ENCODE measurements at regions not wholly inside any gene's neighbourhood (a gene's known extent, or its start where the extent isn't known, plus 50 kb on each side); places are given as distances from the start of the nearest gene placed in this dataset.

- Histone ChIP-seq H3K36me3 (ENCODE audit: insufficient read depth, low read length) (no peaks in the 10 kb centered on the region), H3K9ac (ENCODE audit: low read depth, low read length) (no peak overlapping the region), H3K27me3 (ENCODE audit: insufficient read depth, low read length, poor library complexity) (no peaks in the 10 kb centered on the region), H3K4me1 (ENCODE audit: insufficient read depth, low read length) (no peaks in the 10 kb centered on the region), H3K4me3 (ENCODE audit: low read depth in 1 of 2, low read length in 2 of 2) (no peak overlapping the region), H3K79me2 (ENCODE audit: insufficient read depth, low read length) (no peaks in the 10 kb centered on the region), H2AFZ (ENCODE audit: low read depth, low read length) (no peak overlapping the region), H3K9me3 (ENCODE audit: insufficient read depth, low read length, severe bottlenecking) (no peaks in the 10 kb centered on the region), H3K4me2 (ENCODE audit: insufficient read depth, low read length) (no peak overlapping the region), H4K20me1 (ENCODE audit: insufficient read depth, low read length) (no peaks in the 10 kb centered on the region), H3K27ac (ENCODE audit: low read length) (no peak overlapping the region)
- TF ChIP-seq EZH2 (IDR thresholded peaks at IDR 0.05; ENCODE audit: borderline replicate concordance, low read depth, low read length, severe bottlenecking) (no peak), CTCF (IDR thresholded peaks at IDR 0.05; ENCODE audit: borderline replicate concordance, extremely low read depth, low read length, poor library complexity, severe bottlenecking) (no peak)
- no peak for DNase-seq
- no peak for ATAC-seq (ENCODE audit: insufficient read depth, low read depth)
These were observed 154.1 kb upstream of the KLHL29 start for GRCh38 chr2:23230885-23231284.

- no peaks in the 10 kb centered on the region for H4K20me1 ChIP-seq (ENCODE audit: insufficient read depth, low read length)
- ATAC-seq (ENCODE audit: insufficient read depth, low read depth) (no peak), DNase-seq (no peak)
- H3K4me2 ChIP-seq (ENCODE audit: insufficient read depth, low read length), result no peak overlapping the region
- no peaks in the 10 kb centered on the region for H3K79me2 ChIP-seq (ENCODE audit: insufficient read depth, low read length)
- H3K36me3 ChIP-seq (ENCODE audit: insufficient read depth, low read length), result no peaks in the 10 kb centered on the region
- H3K4me3 ChIP-seq (ENCODE audit: low read depth in 1 of 2, low read length in 2 of 2), result no peak overlapping the region
- H3K27me3 ChIP-seq (ENCODE audit: insufficient read depth, low read length, poor library complexity), result no peaks in the 10 kb centered on the region
- H3K4me1 ChIP-seq (ENCODE audit: insufficient read depth, low read length), result no peaks in the 10 kb centered on the region
- H2AFZ ChIP-seq (ENCODE audit: low read depth, low read length), result no peak overlapping the region
- TF ChIP-seq CTCF (IDR thresholded peaks at IDR 0.05; ENCODE audit: borderline replicate concordance, extremely low read depth, low read length, poor library complexity, severe bottlenecking) (no peak), EZH2 (IDR thresholded peaks at IDR 0.05; ENCODE audit: borderline replicate concordance, low read depth, low read length, severe bottlenecking) (no peak)
- H3K9me3 ChIP-seq (ENCODE audit: insufficient read depth, low read length, severe bottlenecking), result no peaks in the 10 kb centered on the region
- H3K27ac ChIP-seq (ENCODE audit: low read length), result no peak overlapping the region
- H3K9ac ChIP-seq (ENCODE audit: low read depth, low read length), result no peak overlapping the region
These were observed 153.1 kb upstream of the KLHL29 start for GRCh38 chr2:23231865-23232264.

- Histone ChIP-seq H3K27me3 (ENCODE audit: insufficient read depth, low read length, poor library complexity) (no peaks in the 10 kb centered on the region), H3K27ac (ENCODE audit: low read length) (no peak overlapping the region), H3K9ac (ENCODE audit: low read depth, low read length) (no peak overlapping the region), H4K20me1 (ENCODE audit: insufficient read depth, low read length) (no peaks in the 10 kb centered on the region), H3K9me3 (ENCODE audit: insufficient read depth, low read length, severe bottlenecking) (no peaks in the 10 kb centered on the region), H3K4me3 (ENCODE audit: low read depth in 1 of 2, low read length in 2 of 2) (no peak overlapping the region), H2AFZ (ENCODE audit: low read depth, low read length) (no peak overlapping the region), H3K4me1 (ENCODE audit: insufficient read depth, low read length) (no peaks in the 10 kb centered on the region), H3K36me3 (ENCODE audit: insufficient read depth, low read length) (no peaks in the 10 kb centered on the region), H3K4me2 (ENCODE audit: insufficient read depth, low read length) (no peak overlapping the region), H3K79me2 (ENCODE audit: insufficient read depth, low read length) (no peaks in the 10 kb centered on the region)
- TF ChIP-seq EZH2 (IDR thresholded peaks at IDR 0.05; ENCODE audit: borderline replicate concordance, low read depth, low read length, severe bottlenecking) (no peak), CTCF (IDR thresholded peaks at IDR 0.05; ENCODE audit: borderline replicate concordance, extremely low read depth, low read length, poor library complexity, severe bottlenecking) (no peak)
- ATAC-seq (ENCODE audit: insufficient read depth, low read depth) (no peak), DNase-seq (no peak)
These were observed 149.7 kb upstream of the KLHL29 start for GRCh38 chr2:23235292-23235691.

GRCh38 chr2:23235736-23236135 is 149.2 kb upstream of the KLHL29 start:
- Histone ChIP-seq H3K9ac (ENCODE audit: low read depth, low read length) (no peak overlapping the region), H3K79me2 (ENCODE audit: insufficient read depth, low read length) (no peaks in the 10 kb centered on the region), H3K4me1 (ENCODE audit: insufficient read depth, low read length) (no peaks in the 10 kb centered on the region), H3K4me2 (ENCODE audit: insufficient read depth, low read length) (no peak overlapping the region), H4K20me1 (ENCODE audit: insufficient read depth, low read length) (no peaks in the 10 kb centered on the region), H3K4me3 (ENCODE audit: low read depth in 1 of 2, low read length in 2 of 2) (no peak overlapping the region), H3K36me3 (ENCODE audit: insufficient read depth, low read length) (no peaks in the 10 kb centered on the region), H3K9me3 (ENCODE audit: insufficient read depth, low read length, severe bottlenecking) (no peaks in the 10 kb centered on the region), H3K27me3 (ENCODE audit: insufficient read depth, low read length, poor library complexity) (no peaks in the 10 kb centered on the region), H2AFZ (ENCODE audit: low read depth, low read length) (no peak overlapping the region), H3K27ac (ENCODE audit: low read length) (no peak overlapping the region)
- ATAC-seq (ENCODE audit: insufficient read depth, low read depth), result no peak
- TF ChIP-seq EZH2 (IDR thresholded peaks at IDR 0.05; ENCODE audit: borderline replicate concordance, low read depth, low read length, severe bottlenecking) (no peak), CTCF (IDR thresholded peaks at IDR 0.05; ENCODE audit: borderline replicate concordance, extremely low read depth, low read length, poor library complexity, severe bottlenecking) (no peak)
- DNase-seq, result no peak

Measured in DND-41 (cell line).